Hepatocyte (in vitro differentiated cells): ENCODE measurements at regions not wholly inside any gene's neighbourhood (a gene's known extent, or its start where the extent isn't known, plus 50 kb on each side); places are given as distances from the start of the nearest gene placed in this dataset.

ENCODE experiments used
- EZH2 ChIP-seq: fragments of 200-600 bp; sonication (generic); IDR thresholded peaks from 2 replicates; pipeline ENCODE4 v1.6.1; 2016; ENCODE audit warnings: antibody characterized with exemption, mild to moderate bottlenecking, borderline replicate concordance
- EZH2phosphoT487 ChIP-seq: fragments of 200-600 bp; sonication (generic); IDR thresholded peaks from one replicate; pipeline ENCODE4 v1.6.1; 2018; ENCODE audit warnings: antibody characterized with exemption, mild to moderate bottlenecking, low read depth, moderate library complexity; ENCODE audit not compliant: unreplicated experiment, severe bottlenecking
- TF ChIP-seq, protein P1 (sequence below): fragments of 200-600 bp; sonication (generic); IDR thresholded peaks from 2 replicates; pipeline ENCODE4 v1.5.1; 2016; ENCODE audit warnings: antibody characterized with exemption, mild to moderate bottlenecking; ENCODE audit not compliant: poor library complexity

GRCh38 chr22:44406341-44407170 lies 91.5 kb downstream of the RTL6 start:
- TF ChIP-seq, protein P1, sequence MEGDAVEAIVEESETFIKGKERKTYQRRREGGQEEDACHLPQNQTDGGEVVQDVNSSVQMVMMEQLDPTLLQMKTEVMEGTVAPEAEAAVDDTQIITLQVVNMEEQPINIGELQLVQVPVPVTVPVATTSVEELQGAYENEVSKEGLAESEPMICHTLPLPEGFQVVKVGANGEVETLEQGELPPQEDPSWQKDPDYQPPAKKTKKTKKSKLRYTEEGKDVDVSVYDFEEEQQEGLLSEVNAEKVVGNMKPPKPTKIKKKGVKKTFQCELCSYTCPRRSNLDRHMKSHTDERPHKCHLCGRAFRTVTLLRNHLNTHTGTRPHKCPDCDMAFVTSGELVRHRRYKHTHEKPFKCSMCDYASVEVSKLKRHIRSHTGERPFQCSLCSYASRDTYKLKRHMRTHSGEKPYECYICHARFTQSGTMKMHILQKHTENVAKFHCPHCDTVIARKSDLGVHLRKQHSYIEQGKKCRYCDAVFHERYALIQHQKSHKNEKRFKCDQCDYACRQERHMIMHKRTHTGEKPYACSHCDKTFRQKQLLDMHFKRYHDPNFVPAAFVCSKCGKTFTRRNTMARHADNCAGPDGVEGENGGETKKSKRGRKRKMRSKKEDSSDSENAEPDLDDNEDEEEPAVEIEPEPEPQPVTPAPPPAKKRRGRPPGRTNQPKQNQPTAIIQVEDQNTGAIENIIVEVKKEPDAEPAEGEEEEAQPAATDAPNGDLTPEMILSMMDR, result no peak
- TF ChIP-seq EZH2 (no peak), EZH2phosphoT487 (no peak)
